ENCODE measurements at regions not wholly inside any gene's neighbourhood (a gene's known extent, or its start where the extent isn't known, plus 50 kb on each side); places are given as distances from the start of the nearest gene placed in this dataset.

DNA sequence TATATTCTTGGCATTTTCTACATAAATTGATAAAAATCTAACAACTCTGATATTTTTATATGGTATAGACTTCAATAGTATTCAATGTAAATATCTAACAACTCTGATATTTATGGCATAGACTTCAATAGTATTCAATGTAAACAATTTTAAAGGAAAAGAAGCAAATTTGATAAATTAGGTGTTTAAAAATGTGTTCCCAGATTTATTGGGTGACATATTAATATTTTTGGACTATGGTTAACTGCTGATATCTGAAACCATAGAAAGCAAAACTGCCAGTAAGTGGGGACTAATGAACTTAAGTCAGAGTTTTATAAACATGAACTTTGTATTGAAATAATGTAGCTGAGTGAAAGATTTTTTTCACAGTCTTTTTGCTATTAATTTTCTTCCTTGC lies 1576.0 kb upstream of the DDX18 start:
- no peak overlapping the region for H3K9ac ChIP-seq (ENCODE audit: extremely low read depth, low read length, poor library complexity, severe bottlenecking)
- H3K9me3 Mint-ChIP-seq = peaks cover 25% of the 10 kb centered on the region
- H3K4me1 Mint-ChIP-seq = no peaks in the 10 kb centered on the region
- no peaks in the 10 kb centered on the region for H3K36me3 ChIP-seq (ENCODE audit: control insufficient read depth, insufficient read depth, low read length)
- no peak overlapping the region for H3K27ac Mint-ChIP-seq
- H3K27me3 ChIP-seq (ENCODE audit: control insufficient read depth, insufficient read depth, low read length, poor library complexity, severe bottlenecking) = no peaks in the 10 kb centered on the region
- DNase-seq = no peak
- no peak overlapping the region for H3K4me3 ChIP-seq (ENCODE audit: low read length)
- H3K27me3 Mint-ChIP-seq (ENCODE audit: insufficient read depth) = no peaks in the 10 kb centered on the region
- no peaks in the 10 kb centered on the region for H3K9me3 ChIP-seq (ENCODE audit: control insufficient read depth, low read length)
- no peaks in the 10 kb centered on the region for H3K4me1 ChIP-seq (ENCODE audit: control insufficient read depth, insufficient read depth, low read length)
- TF ChIP-seq, protein P1, sequence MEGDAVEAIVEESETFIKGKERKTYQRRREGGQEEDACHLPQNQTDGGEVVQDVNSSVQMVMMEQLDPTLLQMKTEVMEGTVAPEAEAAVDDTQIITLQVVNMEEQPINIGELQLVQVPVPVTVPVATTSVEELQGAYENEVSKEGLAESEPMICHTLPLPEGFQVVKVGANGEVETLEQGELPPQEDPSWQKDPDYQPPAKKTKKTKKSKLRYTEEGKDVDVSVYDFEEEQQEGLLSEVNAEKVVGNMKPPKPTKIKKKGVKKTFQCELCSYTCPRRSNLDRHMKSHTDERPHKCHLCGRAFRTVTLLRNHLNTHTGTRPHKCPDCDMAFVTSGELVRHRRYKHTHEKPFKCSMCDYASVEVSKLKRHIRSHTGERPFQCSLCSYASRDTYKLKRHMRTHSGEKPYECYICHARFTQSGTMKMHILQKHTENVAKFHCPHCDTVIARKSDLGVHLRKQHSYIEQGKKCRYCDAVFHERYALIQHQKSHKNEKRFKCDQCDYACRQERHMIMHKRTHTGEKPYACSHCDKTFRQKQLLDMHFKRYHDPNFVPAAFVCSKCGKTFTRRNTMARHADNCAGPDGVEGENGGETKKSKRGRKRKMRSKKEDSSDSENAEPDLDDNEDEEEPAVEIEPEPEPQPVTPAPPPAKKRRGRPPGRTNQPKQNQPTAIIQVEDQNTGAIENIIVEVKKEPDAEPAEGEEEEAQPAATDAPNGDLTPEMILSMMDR (conservative IDR thresholded peaks at IDR 0.05) = no peak
- no peak overlapping the region for H3K27ac ChIP-seq (ENCODE audit: low read depth, low read length)
- H3K36me3 Mint-ChIP-seq (ENCODE audit: low read depth) = no peaks in the 10 kb centered on the region
- no peak overlapping the region for H3K4me3 Mint-ChIP-seq

DNA sequence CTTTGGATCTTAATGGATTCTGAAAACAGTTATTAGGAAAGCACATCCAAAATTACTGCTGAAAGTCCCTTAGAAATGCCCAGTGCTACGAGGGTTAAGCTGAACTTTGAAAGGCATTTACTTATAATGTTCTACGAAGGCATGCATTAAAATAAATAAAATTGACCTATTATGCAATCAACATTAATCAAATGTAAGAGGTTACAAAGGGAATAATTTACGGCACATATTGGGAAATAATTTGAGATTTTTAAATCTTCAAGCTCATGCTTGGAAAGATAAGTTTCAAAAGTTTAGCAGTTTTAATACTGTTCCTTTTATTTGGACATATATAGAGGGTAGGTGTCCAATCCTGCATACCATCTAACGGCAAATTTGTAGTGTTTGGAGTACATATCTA lies 1564.1 kb upstream of the DDX18 start:
- no peak overlapping the region for H3K4me3 Mint-ChIP-seq
- H3K27me3 Mint-ChIP-seq (ENCODE audit: insufficient read depth) = no peaks in the 10 kb centered on the region
- TF ChIP-seq, protein P1 (conservative IDR thresholded peaks at IDR 0.05) = no peak
- Histone ChIP-seq H3K9me3 (ENCODE audit: control insufficient read depth, low read length) (peaks cover 45% of the 10 kb centered on the region), H3K27me3 (ENCODE audit: control insufficient read depth, insufficient read depth, low read length, poor library complexity, severe bottlenecking) (no peaks in the 10 kb centered on the region), H3K36me3 (ENCODE audit: control insufficient read depth, insufficient read depth, low read length) (no peaks in the 10 kb centered on the region), H3K27ac (ENCODE audit: low read depth, low read length) (no peak overlapping the region), H3K4me1 (ENCODE audit: control insufficient read depth, insufficient read depth, low read length) (no peaks in the 10 kb centered on the region), H3K4me3 (ENCODE audit: low read length) (no peak overlapping the region), H3K9ac (ENCODE audit: extremely low read depth, low read length, poor library complexity, severe bottlenecking) (no peak overlapping the region)
- DNase-seq = no peak
- H3K4me1 Mint-ChIP-seq = no peaks in the 10 kb centered on the region
- peaks cover 16% of the 10 kb centered on the region for H3K36me3 Mint-ChIP-seq (ENCODE audit: low read depth)
- H3K9me3 Mint-ChIP-seq = peaks cover 48% of the 10 kb centered on the region
- no peak overlapping the region for H3K27ac Mint-ChIP-seq
- 95% methylated on average over 4 of the region's 4 CpGs; no CpG with 5 or more reads in 1 of the 2 experiments for WGBS, 2 experiments (ENCODE audit: insufficient coverage in 1 of 2, insufficient read length in 1 of 2)

DNA sequence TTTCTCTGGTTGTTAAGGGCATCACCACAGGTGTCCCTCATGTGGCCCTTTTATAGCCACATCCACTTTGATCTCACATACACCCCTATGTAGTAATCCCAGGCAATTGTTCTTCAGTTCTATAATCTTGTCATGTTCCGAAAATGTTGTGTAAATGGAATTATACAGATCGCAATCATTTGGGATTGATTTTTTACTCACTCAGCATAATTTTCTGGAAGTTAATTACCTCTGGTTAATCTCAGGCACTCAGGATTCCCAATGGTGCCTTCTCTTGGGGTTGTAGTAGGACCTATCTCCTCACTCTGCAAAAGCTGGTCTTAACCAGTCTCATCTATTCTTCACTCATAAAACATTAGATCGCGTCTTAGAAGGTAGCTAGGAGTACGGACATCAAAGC lies 1549.6 kb upstream of the DDX18 start:
- H3K4me3 Mint-ChIP-seq = no peak overlapping the region
- H3K36me3 ChIP-seq (ENCODE audit: control insufficient read depth, insufficient read depth, low read length) = no peaks in the 10 kb centered on the region
- DNase-seq = no peak

More for the DNA sequence above, 1549.6 kb upstream of the DDX18 start:
- H3K9me3 Mint-ChIP-seq = peaks cover 52% of the 10 kb centered on the region
- Histone ChIP-seq H3K4me1 (ENCODE audit: control insufficient read depth, insufficient read depth, low read length) (no peaks in the 10 kb centered on the region), H3K27ac (ENCODE audit: low read depth, low read length) (no peak overlapping the region), H3K9me3 (ENCODE audit: control insufficient read depth, low read length) (peaks cover 54% of the 10 kb centered on the region), H3K4me3 (ENCODE audit: low read length) (no peak overlapping the region), H3K9ac (ENCODE audit: extremely low read depth, low read length, poor library complexity, severe bottlenecking) (no peak overlapping the region), H3K27me3 (ENCODE audit: control insufficient read depth, insufficient read depth, low read length, poor library complexity, severe bottlenecking) (no peaks in the 10 kb centered on the region)
- 95 to 96% methylated on average over 4 to 5 of the region's 5 CpGs for WGBS, 2 experiments (ENCODE audit: insufficient coverage in 1 of 2, insufficient read length in 1 of 2)
- TF ChIP-seq, protein P1 (conservative IDR thresholded peaks at IDR 0.05) = no peak
- no peaks in the 10 kb centered on the region for H3K27me3 Mint-ChIP-seq (ENCODE audit: insufficient read depth)
- H3K4me1 Mint-ChIP-seq = peaks cover 4% of the 10 kb centered on the region
- no peak overlapping the region for H3K27ac Mint-ChIP-seq
- H3K36me3 Mint-ChIP-seq (ENCODE audit: low read depth) = peaks cover 13% of the 10 kb centered on the region

All from endodermal cell (in vitro differentiated cells).